ENCODE measurements at regions not wholly inside any gene's neighbourhood (a gene's known extent, or its start where the extent isn't known, plus 50 kb on each side); places are given as distances from the start of the nearest gene placed in this dataset.

- no peaks in the 10 kb centered on the region for H3K9me3 ChIP-seq (ENCODE audit: insufficient read depth, low read depth, low read length)
- 95% methylated on average over 7 of the region's 7 CpGs for WGBS
Measured at GRCh38 chr2:78407960-78408794, 617.3 kb upstream of the REG3G start.

GRCh38 chr2:78408795-78409118 lies 616.7 kb upstream of the REG3G start:
- Histone ChIP-seq H3K9ac (ENCODE audit: low read depth, low read length) (no peak overlapping the region), H3K9me3 (ENCODE audit: insufficient read depth, low read depth, low read length) (no peaks in the 10 kb centered on the region), H3K27ac (ENCODE audit: low read depth, low read length) (no peak overlapping the region), H3K4me1 (ENCODE audit: insufficient read depth, low read length) (no peaks in the 10 kb centered on the region), H3K4me3 (ENCODE audit: low read length) (no peak overlapping the region), H3K36me3 (ENCODE audit: insufficient read depth, low read length) (no peaks in the 10 kb centered on the region), H3K27me3 (ENCODE audit: insufficient read depth, low read length) (no peaks in the 10 kb centered on the region)
- WGBS, result 97% methylated on average over 2 of the region's 2 CpGs

More at GRCh38 chr2:78407960-78408794, 617.3 kb upstream of the REG3G start:
- Histone ChIP-seq H3K4me1 (ENCODE audit: insufficient read depth, low read length) (no peaks in the 10 kb centered on the region), H3K4me3 (ENCODE audit: low read length) (no peak overlapping the region), H3K36me3 (ENCODE audit: insufficient read depth, low read length) (no peaks in the 10 kb centered on the region), H3K9ac (ENCODE audit: low read depth, low read length) (no peak overlapping the region), H3K27ac (ENCODE audit: low read depth, low read length) (no peak overlapping the region), H3K27me3 (ENCODE audit: insufficient read depth, low read length) (no peaks in the 10 kb centered on the region)

- H3K4me3 ChIP-seq (ENCODE audit: low read length), result no peak overlapping the region
- H3K36me3 ChIP-seq (ENCODE audit: insufficient read depth, low read length), result no peaks in the 10 kb centered on the region
- H3K9ac ChIP-seq (ENCODE audit: low read depth, low read length), result no peak overlapping the region
- no peaks in the 10 kb centered on the region for H3K9me3 ChIP-seq (ENCODE audit: insufficient read depth, low read depth, low read length)
- no peaks in the 10 kb centered on the region for H3K4me1 ChIP-seq (ENCODE audit: insufficient read depth, low read length)
- H3K27me3 ChIP-seq (ENCODE audit: insufficient read depth, low read length), result no peaks in the 10 kb centered on the region
- H3K27ac ChIP-seq (ENCODE audit: low read depth, low read length), result no peak overlapping the region
Measured at GRCh38 chr2:78411303-78411702, 614.2 kb upstream of the REG3G start.

GRCh38 chr2:78416625-78417300 lies 608.7 kb upstream of the REG3G start:
- no peaks in the 10 kb centered on the region for H3K36me3 ChIP-seq (ENCODE audit: insufficient read depth, low read length)

GRCh38 chr2:78417355-78417754 lies 608.1 kb upstream of the REG3G start:
- no peak overlapping the region for H3K27ac ChIP-seq (ENCODE audit: low read depth, low read length)
- no peaks in the 10 kb centered on the region for H3K4me1 ChIP-seq (ENCODE audit: insufficient read depth, low read length)

More at GRCh38 chr2:78416625-78417300, 608.7 kb upstream of the REG3G start:
- Histone ChIP-seq H3K27me3 (ENCODE audit: insufficient read depth, low read length) (no peaks in the 10 kb centered on the region), H3K4me1 (ENCODE audit: insufficient read depth, low read length) (no peaks in the 10 kb centered on the region), H3K27ac (ENCODE audit: low read depth, low read length) (no peak overlapping the region), H3K4me3 (ENCODE audit: low read length) (no peak overlapping the region), H3K9ac (ENCODE audit: low read depth, low read length) (no peak overlapping the region), H3K9me3 (ENCODE audit: insufficient read depth, low read depth, low read length) (no peaks in the 10 kb centered on the region)
- no CpG with 5 or more reads among the region's 2 CpGs for WGBS

GRCh38 chr2:78418021-78418420 lies 607.5 kb upstream of the REG3G start:
- no peak overlapping the region for H3K9ac ChIP-seq (ENCODE audit: low read depth, low read length)
- H3K9me3 ChIP-seq (ENCODE audit: insufficient read depth, low read depth, low read length), result no peaks in the 10 kb centered on the region
- no peak overlapping the region for H3K4me3 ChIP-seq (ENCODE audit: low read length)
- 87% methylated on average over 2 of the region's 2 CpGs for WGBS
- H3K27ac ChIP-seq (ENCODE audit: low read depth, low read length), result no peak overlapping the region
- H3K36me3 ChIP-seq (ENCODE audit: insufficient read depth, low read length), result no peaks in the 10 kb centered on the region
- H3K4me1 ChIP-seq (ENCODE audit: insufficient read depth, low read length), result no peaks in the 10 kb centered on the region
- H3K27me3 ChIP-seq (ENCODE audit: insufficient read depth, low read length), result no peaks in the 10 kb centered on the region

More at GRCh38 chr2:78417355-78417754, 608.1 kb upstream of the REG3G start:
- H3K9me3 ChIP-seq (ENCODE audit: insufficient read depth, low read depth, low read length), result no peaks in the 10 kb centered on the region
- no peak overlapping the region for H3K9ac ChIP-seq (ENCODE audit: low read depth, low read length)
- WGBS, result 100% methylated on average over 1 of the region's 2 CpGs
- H3K27me3 ChIP-seq (ENCODE audit: insufficient read depth, low read length), result no peaks in the 10 kb centered on the region
- H3K4me3 ChIP-seq (ENCODE audit: low read length), result no peak overlapping the region
- no peaks in the 10 kb centered on the region for H3K36me3 ChIP-seq (ENCODE audit: insufficient read depth, low read length)

GRCh38 chr2:78420132-78420531 lies 605.4 kb upstream of the REG3G start:
- no peaks in the 10 kb centered on the region for H3K4me1 ChIP-seq (ENCODE audit: insufficient read depth, low read length)
- H3K27ac ChIP-seq (ENCODE audit: low read depth, low read length), result no peak overlapping the region
- H3K27me3 ChIP-seq (ENCODE audit: insufficient read depth, low read length), result no peaks in the 10 kb centered on the region
- H3K9ac ChIP-seq (ENCODE audit: low read depth, low read length), result no peak overlapping the region
- WGBS, result no CpG with 5 or more reads among the region's 1 CpG
- H3K36me3 ChIP-seq (ENCODE audit: insufficient read depth, low read length), result no peaks in the 10 kb centered on the region
- H3K4me3 ChIP-seq (ENCODE audit: low read length), result no peak overlapping the region
- H3K9me3 ChIP-seq (ENCODE audit: insufficient read depth, low read depth, low read length), result no peaks in the 10 kb centered on the region

- H3K9me3 ChIP-seq (ENCODE audit: insufficient read depth, low read depth, low read length), result no peaks in the 10 kb centered on the region
- H3K36me3 ChIP-seq (ENCODE audit: insufficient read depth, low read length), result no peaks in the 10 kb centered on the region
- no peaks in the 10 kb centered on the region for H3K27me3 ChIP-seq (ENCODE audit: insufficient read depth, low read length)
- 82% methylated on average over 1 of the region's 1 CpG for WGBS
- no peak overlapping the region for H3K27ac ChIP-seq (ENCODE audit: low read depth, low read length)
- H3K4me3 ChIP-seq (ENCODE audit: low read length), result no peak overlapping the region
- H3K4me1 ChIP-seq (ENCODE audit: insufficient read depth, low read length), result no peaks in the 10 kb centered on the region
- H3K9ac ChIP-seq (ENCODE audit: low read depth, low read length), result no peak overlapping the region
Measured at GRCh38 chr2:78423631-78424030, 601.9 kb upstream of the REG3G start.

- Histone ChIP-seq H3K36me3 (ENCODE audit: insufficient read depth, low read length) (no peaks in the 10 kb centered on the region), H3K4me3 (ENCODE audit: low read length) (no peak overlapping the region), H3K27me3 (ENCODE audit: insufficient read depth, low read length) (no peaks in the 10 kb centered on the region), H3K27ac (ENCODE audit: low read depth, low read length) (no peak overlapping the region), H3K9me3 (ENCODE audit: insufficient read depth, low read depth, low read length) (no peaks in the 10 kb centered on the region), H3K9ac (ENCODE audit: low read depth, low read length) (no peak overlapping the region), H3K4me1 (ENCODE audit: insufficient read depth, low read length) (no peaks in the 10 kb centered on the region)
- 94% methylated on average over 6 of the region's 6 CpGs for WGBS
Measured at GRCh38 chr2:78427170-78427569, 598.3 kb upstream of the REG3G start.

- Histone ChIP-seq H3K4me1 (ENCODE audit: insufficient read depth, low read length) (no peaks in the 10 kb centered on the region), H3K9ac (ENCODE audit: low read depth, low read length) (no peak overlapping the region), H3K4me3 (ENCODE audit: low read length) (no peak overlapping the region), H3K27me3 (ENCODE audit: insufficient read depth, low read length) (no peaks in the 10 kb centered on the region), H3K27ac (ENCODE audit: low read depth, low read length) (no peak overlapping the region), H3K9me3 (ENCODE audit: insufficient read depth, low read depth, low read length) (no peaks in the 10 kb centered on the region), H3K36me3 (ENCODE audit: insufficient read depth, low read length) (no peaks in the 10 kb centered on the region)
- 98% methylated on average over 3 of the region's 3 CpGs for WGBS
Measured at GRCh38 chr2:78431241-78431640, 594.3 kb upstream of the REG3G start.

- H3K4me3 ChIP-seq (ENCODE audit: low read length), result no peak overlapping the region
- H3K27me3 ChIP-seq (ENCODE audit: insufficient read depth, low read length), result no peaks in the 10 kb centered on the region
- H3K4me1 ChIP-seq (ENCODE audit: insufficient read depth, low read length), result no peaks in the 10 kb centered on the region
- H3K36me3 ChIP-seq (ENCODE audit: insufficient read depth, low read length), result no peaks in the 10 kb centered on the region
- H3K9me3 ChIP-seq (ENCODE audit: insufficient read depth, low read depth, low read length), result peaks cover 4% of the 10 kb centered on the region; the same call in 1 of the 2 replicates
- 83% methylated on average over 1 of the region's 2 CpGs for WGBS
- no peak overlapping the region for H3K27ac ChIP-seq (ENCODE audit: low read depth, low read length)
- no peak overlapping the region for H3K9ac ChIP-seq (ENCODE audit: low read depth, low read length)
Measured at GRCh38 chr2:78439122-78439521, 586.4 kb upstream of the REG3G start.

Measured in HUES64 (cell line).